ENCODE measurements at regions not wholly inside any gene's neighbourhood (a gene's known extent, or its start where the extent isn't known, plus 50 kb on each side); places are given as distances from the start of the nearest gene placed in this dataset.
A peak's percentile ranks its signal among the peaks of the same experiment; 100 is the strongest.
"Not testable (repeated sequence)": the region's sequence is repeated elsewhere in the genome, so short reads cannot be mapped to it uniquely, and the experiment has no call there.

DNA sequence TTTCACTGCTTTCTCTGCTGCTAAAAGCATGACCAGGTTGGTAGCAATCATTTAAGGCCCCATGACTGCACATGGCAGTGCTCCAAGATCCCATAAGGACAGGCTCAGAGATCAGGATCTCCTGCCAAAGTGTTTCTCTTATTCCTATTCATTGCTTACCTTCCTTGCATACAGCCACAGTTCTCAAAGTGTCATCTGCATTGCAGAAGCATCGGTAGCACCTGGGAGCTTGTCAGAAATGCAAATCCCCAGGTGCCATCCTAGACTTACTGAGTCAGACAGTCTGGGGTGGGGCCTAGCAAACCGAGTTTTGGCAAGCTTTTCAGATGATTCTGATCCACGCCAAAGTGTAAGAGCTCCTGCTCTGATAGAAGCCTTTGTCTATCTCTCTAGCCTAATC is 489.0 kb upstream of the AUTS2 start:
- ChIA-PET CTCF (no interaction called here), POLR2A (no interaction called here)
- no peak overlapping the region for H3K4me3 ChIP-seq (ENCODE audit: low read depth, low read length)
- TF ChIP-seq, protein P1, sequence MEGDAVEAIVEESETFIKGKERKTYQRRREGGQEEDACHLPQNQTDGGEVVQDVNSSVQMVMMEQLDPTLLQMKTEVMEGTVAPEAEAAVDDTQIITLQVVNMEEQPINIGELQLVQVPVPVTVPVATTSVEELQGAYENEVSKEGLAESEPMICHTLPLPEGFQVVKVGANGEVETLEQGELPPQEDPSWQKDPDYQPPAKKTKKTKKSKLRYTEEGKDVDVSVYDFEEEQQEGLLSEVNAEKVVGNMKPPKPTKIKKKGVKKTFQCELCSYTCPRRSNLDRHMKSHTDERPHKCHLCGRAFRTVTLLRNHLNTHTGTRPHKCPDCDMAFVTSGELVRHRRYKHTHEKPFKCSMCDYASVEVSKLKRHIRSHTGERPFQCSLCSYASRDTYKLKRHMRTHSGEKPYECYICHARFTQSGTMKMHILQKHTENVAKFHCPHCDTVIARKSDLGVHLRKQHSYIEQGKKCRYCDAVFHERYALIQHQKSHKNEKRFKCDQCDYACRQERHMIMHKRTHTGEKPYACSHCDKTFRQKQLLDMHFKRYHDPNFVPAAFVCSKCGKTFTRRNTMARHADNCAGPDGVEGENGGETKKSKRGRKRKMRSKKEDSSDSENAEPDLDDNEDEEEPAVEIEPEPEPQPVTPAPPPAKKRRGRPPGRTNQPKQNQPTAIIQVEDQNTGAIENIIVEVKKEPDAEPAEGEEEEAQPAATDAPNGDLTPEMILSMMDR (IDR thresholded peaks at IDR 0.05; ENCODE audit: insufficient read depth, low read length, missing control alignments) = no peak
- no peak for DNase-seq (ENCODE audit: low read depth, low spot score)

DNA sequence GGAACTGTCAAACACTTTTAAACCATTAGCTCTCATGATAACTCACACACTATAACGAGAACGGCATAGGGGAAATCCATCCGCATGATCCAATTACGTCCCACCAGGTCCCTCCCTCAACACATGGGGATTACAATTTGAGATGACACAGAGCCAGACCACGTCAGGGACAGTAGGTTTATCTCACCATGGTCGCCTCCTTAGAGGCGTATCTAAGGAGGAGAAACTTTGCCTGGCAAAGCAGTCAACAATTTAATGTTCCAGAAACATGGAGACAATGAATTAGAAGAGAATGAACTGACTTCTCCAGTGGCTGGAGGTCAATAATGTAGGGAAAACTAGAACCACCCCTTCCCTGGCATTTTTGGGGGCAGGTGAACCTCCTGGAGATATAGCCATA is 488.4 kb upstream of the AUTS2 start:
- H3K4me3 ChIP-seq (ENCODE audit: low read depth, low read length) = no peak overlapping the region
- DNase-seq (ENCODE audit: low read depth, low spot score) = no peak
- ChIA-PET CTCF (no interaction called here), POLR2A (no interaction called here)
- TF ChIP-seq, protein P1 (IDR thresholded peaks at IDR 0.05; ENCODE audit: insufficient read depth, low read length, missing control alignments) = no peak

DNA sequence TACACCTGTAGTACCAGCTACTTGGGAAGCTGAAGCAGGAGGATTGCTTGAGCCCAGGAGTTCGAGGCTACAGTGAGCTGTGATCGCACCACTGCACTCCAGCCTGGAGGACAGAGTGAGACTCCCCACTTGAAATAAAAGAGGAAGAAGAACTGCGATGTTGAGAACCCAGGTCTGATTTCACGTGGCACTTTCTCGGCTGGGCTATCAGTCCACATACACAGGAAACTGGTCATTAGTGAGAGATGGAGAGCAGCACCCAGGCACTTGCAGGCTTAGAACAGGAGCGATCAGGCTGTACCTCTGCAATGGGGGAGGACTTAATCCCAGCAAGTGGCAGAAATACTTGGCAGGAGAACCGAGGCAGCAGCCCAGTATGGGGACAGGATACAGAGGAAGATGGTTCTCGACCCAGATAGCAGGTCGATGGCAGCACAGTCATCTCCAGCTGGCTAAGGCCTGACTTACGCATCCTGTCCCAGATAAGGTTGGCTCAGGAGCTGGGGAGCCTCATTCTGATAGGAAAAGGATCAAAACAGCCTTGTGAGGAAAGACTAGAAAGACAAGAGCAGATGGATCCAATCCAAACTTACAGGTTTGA is 487.7 kb upstream of the AUTS2 start:
- POLR2A ChIA-PET = no interaction called here
- TF ChIP-seq, protein P1 (IDR thresholded peaks at IDR 0.05; ENCODE audit: insufficient read depth, low read length, missing control alignments) = no peak
- DNase-seq (ENCODE audit: low read depth, low spot score) = no peak
- CTCF ChIA-PET = no interaction called here
- H3K4me3 ChIP-seq (ENCODE audit: low read depth, low read length) = no peak overlapping the region

DNA sequence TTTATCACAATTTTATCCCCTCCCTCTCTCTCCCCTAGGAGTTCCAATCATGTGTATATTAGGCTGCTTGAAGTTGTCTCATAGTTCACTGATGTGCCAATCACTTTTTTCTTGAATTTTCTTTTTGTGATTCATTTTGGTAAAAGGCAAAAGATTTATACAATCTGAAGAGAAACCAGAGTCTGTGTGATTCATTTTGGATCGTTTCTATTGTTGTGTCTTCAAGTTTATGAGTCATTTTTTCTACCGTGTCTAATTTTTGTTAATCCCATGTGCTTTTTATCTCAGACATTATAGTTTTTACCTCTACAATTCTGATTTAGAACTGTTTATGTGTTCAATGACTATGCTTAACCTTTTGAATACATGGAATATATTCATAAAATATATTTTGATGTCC is 483.9 kb upstream of the AUTS2 start:
- ChIA-PET CTCF (no interaction called here), POLR2A (no interaction called here)
- H3K4me3 ChIP-seq (ENCODE audit: low read depth, low read length) = no peak overlapping the region
- TF ChIP-seq, protein P1 (IDR thresholded peaks at IDR 0.05; ENCODE audit: insufficient read depth, low read length, missing control alignments) = no peak
- DNase-seq (ENCODE audit: low read depth, low spot score) = no peak

DNA sequence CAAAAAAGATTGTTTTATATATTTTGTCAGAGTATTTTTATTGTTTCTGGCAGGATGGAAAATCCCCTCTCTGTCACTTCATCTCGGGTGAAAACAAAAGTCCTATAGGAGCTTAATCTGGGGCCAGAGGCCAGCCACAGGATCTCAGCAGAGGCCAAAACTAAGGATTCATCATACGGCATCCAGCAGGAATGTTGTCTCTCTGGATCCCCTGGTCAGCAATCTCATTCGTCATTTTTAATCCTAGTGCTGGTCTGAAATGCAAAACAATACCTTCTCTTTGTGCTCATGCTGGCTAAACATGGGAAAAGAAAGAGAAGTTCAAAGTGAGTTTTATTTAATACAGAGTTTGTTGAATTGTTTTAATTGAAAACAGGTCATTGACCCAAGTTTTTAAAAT is 482.5 kb upstream of the AUTS2 start:
- no peak overlapping the region for H3K4me3 ChIP-seq (ENCODE audit: low read depth, low read length)
- TF ChIP-seq, protein P1 (IDR thresholded peaks at IDR 0.05; ENCODE audit: insufficient read depth, low read length, missing control alignments) = no peak
- DNase-seq (ENCODE audit: low read depth, low spot score) = peak; percentile 23
- ChIA-PET POLR2A (no interaction called here), CTCF (interaction anchor here (0.6 kb wide), 1 partner anchor 18 kb away, joined by 3 read pairs; no protein-coding TSS in a partner anchor)

DNA sequence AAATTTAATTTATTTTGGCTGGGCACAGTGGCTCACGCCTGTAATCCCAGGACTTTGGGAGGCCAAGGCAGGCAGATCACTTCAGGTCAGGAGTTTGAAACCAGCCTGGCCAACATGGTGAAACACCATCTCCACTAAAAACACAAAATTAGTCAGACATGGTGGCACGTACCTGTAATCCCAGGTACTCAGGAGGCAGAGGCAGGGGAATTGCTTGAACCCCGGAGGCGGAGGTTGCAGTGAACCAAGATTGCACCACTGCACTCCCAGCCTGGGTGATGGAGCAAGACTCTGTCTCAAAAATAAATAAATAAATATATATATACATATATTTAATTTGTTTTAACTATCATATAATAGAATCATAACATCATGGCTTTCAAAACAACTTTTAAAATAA is 482.1 kb upstream of the AUTS2 start:
- CTCF ChIA-PET; H3K4me3 ChIP-seq (ENCODE audit: low read depth, low read length); DNase-seq (ENCODE audit: low read depth, low spot score); POLR2A ChIA-PET: not testable (repeated sequence)

DNA sequence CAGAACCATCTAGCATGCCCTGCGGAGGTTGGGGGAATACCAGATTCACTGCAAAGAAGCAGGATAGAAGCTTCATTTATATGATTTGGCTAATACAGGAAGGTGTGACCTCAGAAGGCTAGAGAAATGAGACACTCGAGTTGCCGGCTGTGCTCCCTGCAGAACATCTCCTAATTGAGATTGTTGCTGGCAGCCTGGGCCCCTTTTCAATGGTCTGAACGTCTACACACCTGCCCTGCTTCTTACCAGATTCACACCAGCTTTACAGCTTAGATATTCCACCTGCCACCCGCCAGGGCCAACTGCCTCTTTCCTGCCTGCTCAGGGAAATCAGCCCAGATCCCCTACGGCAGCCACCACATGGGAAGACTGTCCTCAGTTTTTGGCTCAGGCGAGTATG is 475.3 kb upstream of the AUTS2 start:
- POLR2A ChIA-PET = no interaction called here

More for the DNA sequence above, 475.3 kb upstream of the AUTS2 start:
- CTCF ChIA-PET = no interaction called here
- DNase-seq (ENCODE audit: low read depth, low spot score) = no peak
- no peak overlapping the region for H3K4me3 ChIP-seq (ENCODE audit: low read depth, low read length)
- TF ChIP-seq, protein P1 (IDR thresholded peaks at IDR 0.05; ENCODE audit: insufficient read depth, low read length, missing control alignments) = no peak
